ENCODE measurements at regions not wholly inside any gene's neighbourhood (a gene's known extent, or its start where the extent isn't known, plus 50 kb on each side); places are given as distances from the start of the nearest gene placed in this dataset.

DNA sequence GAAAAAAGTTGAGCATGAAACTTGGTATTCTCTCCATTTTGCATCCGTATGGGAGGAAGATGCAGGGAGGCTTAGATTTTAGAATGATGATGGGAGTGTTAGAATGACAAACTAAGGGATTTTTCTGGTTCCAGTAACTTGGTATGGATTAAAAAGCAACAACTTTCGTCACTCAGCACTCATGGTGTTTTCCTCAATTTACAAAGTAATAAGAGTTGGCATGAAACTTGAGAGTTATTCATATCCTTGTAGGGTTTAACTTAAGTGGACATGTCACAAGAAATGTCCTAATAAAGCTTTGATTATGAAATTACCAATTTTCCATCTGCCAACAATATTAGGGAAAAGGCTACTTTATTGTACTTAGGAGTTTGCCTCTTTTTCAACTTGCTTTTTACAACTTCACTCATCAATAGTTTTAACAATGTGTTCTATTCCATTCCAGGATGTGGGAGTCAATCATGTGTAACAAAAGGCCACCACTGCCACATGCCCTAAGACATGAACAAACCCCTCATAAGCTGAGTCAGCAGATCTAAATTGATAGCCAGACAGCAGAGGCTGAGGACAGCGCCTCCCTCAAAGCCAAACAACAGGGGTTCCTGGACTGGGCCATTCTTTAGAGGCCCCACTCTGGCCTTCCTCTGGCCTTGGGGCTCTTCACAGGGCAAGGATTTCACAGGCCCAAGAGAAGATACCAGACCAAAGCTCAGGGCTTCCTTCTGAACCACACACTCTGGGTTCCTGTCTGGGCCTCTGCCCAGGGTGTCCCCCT lies 265.8 kb downstream of the TNS1 start:
- Histone ChIP-seq H3K9me3 (replicated peaks; ENCODE audit: low read length) (no peaks in the 10 kb centered on the region), H3K36me3 (ENCODE audit: insufficient read depth, low read length) (no peaks in the 10 kb centered on the region), H3K4me3 (ENCODE audit: low read length) (no peak overlapping the region), H3K9ac (ENCODE audit: low read depth, low read length) (no peak overlapping the region), H3K4me1 (ENCODE audit: control insufficient read depth, insufficient read depth, low read length) (peaks cover 27% of the 10 kb centered on the region), H3K27me3 (ENCODE audit: control insufficient read depth, insufficient read depth, low read length) (no peaks in the 10 kb centered on the region), H3K4me2 (ENCODE audit: low read length) (no peak overlapping the region)

DNA sequence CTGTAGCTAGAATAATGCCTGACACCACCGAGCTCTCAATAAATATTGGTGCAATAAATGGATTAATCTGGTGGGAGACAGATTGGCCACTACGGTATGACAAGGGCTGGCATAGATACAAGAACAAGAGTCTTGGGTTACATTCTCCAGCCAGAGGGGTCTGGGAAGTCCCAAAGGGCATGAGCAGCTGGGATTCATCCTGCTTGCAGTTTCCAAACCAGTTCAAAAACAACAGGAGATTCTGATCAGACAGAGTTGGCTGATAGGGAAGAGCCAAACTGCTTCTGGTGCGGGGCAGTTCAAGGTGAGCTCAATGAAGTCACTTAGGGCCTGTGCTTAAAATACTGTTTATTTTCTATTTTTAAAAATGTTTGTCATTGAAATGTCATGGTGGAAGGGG lies 266.9 kb downstream of the TNS1 start:
- no peak overlapping the region for H3K9ac ChIP-seq (ENCODE audit: low read depth, low read length)
- no peak overlapping the region for H3K4me2 ChIP-seq (ENCODE audit: low read length)
- no peaks in the 10 kb centered on the region for H3K27me3 ChIP-seq (ENCODE audit: control insufficient read depth, insufficient read depth, low read length)
- H3K4me3 ChIP-seq (ENCODE audit: low read length) = no peak overlapping the region
- no peaks in the 10 kb centered on the region for H3K36me3 ChIP-seq (ENCODE audit: insufficient read depth, low read length)
- no peaks in the 10 kb centered on the region for H3K9me3 ChIP-seq (replicated peaks; ENCODE audit: low read length)
- peaks cover 27% of the 10 kb centered on the region for H3K4me1 ChIP-seq (ENCODE audit: control insufficient read depth, insufficient read depth, low read length)

DNA sequence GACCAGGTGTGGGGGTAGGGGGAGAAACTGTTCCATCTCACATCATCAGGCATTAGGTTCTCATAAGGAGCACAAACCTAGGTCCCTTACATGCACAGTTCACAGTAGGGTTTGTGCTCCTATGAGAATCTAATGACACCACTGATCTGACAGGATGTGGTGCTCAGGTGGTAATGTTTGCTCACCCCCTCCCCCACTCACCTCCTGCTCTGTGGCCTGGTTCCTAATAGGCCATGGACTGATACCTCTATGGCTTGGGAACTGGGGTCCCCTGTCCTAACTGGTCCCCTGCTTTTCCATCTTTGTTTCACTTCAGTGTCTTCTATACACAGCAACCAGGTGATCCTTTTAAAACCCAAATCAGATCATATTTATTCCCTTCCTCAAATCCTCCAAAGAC lies 267.8 kb downstream of the TNS1 start:
- no peak overlapping the region for H3K4me3 ChIP-seq (ENCODE audit: low read length)
- no peaks in the 10 kb centered on the region for H3K36me3 ChIP-seq (ENCODE audit: insufficient read depth, low read length)
- no peaks in the 10 kb centered on the region for H3K27me3 ChIP-seq (ENCODE audit: control insufficient read depth, insufficient read depth, low read length)
- H3K4me2 ChIP-seq (ENCODE audit: low read length) = no peak overlapping the region
- no peaks in the 10 kb centered on the region for H3K9me3 ChIP-seq (replicated peaks; ENCODE audit: low read length)
- H3K4me1 ChIP-seq (ENCODE audit: control insufficient read depth, insufficient read depth, low read length) = peaks cover 19% of the 10 kb centered on the region
- H3K9ac ChIP-seq (ENCODE audit: low read depth, low read length) = no peak overlapping the region

DNA sequence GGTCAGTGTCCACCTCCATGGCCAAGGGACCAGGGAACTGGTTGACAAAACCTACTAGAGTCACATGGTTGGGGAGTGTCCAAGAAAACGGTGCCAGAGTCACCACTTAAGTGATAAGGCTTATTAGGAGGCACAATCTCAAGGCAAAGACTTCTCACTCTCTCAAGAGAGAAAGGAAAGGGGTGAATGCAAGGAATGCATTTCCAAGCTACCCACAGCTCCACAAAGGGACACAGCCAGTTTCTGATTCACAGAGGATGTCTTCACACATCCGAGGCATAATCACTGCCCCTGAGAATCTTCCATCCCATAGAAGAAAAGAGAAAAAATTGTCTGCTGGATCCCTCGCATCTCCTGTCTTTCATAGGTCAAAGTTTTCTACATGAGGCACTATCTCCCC lies 269.3 kb downstream of the TNS1 start:
- Histone ChIP-seq H3K4me2 (ENCODE audit: low read length) (no peak overlapping the region), H3K4me1 (ENCODE audit: control insufficient read depth, insufficient read depth, low read length) (peaks cover 19% of the 10 kb centered on the region), H3K36me3 (ENCODE audit: insufficient read depth, low read length) (no peaks in the 10 kb centered on the region), H3K4me3 (ENCODE audit: low read length) (no peak overlapping the region), H3K9ac (ENCODE audit: low read depth, low read length) (no peak overlapping the region), H3K27me3 (ENCODE audit: control insufficient read depth, insufficient read depth, low read length) (no peaks in the 10 kb centered on the region), H3K9me3 (replicated peaks; ENCODE audit: low read length) (no peaks in the 10 kb centered on the region)

DNA sequence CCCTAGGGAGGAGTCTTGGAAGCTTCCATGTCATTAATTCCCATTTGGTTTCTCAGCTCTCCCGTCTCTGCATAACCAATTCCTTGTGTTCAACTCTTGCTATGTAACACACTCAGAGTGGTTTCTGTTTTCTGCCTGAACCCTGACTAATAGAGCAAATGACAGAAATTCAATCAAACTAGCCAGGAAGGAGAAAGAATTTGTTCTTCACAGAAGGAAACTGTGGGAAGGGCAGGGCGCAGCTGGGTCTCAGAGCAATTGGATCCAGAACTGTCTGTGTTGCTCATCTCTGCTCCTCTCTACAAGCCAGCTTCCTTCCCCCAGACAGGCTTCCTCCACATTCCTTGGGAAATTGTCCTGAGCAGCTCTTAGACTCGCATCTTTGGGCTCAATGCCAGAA lies 269.8 kb downstream of the TNS1 start:
- Histone ChIP-seq H3K4me2 (ENCODE audit: low read length) (no peak overlapping the region), H3K9ac (ENCODE audit: low read depth, low read length) (no peak overlapping the region), H3K4me1 (ENCODE audit: control insufficient read depth, insufficient read depth, low read length) (peaks cover 19% of the 10 kb centered on the region), H3K27me3 (ENCODE audit: control insufficient read depth, insufficient read depth, low read length) (no peaks in the 10 kb centered on the region), H3K36me3 (ENCODE audit: insufficient read depth, low read length) (no peaks in the 10 kb centered on the region), H3K9me3 (replicated peaks; ENCODE audit: low read length) (no peaks in the 10 kb centered on the region), H3K4me3 (ENCODE audit: low read length) (no peak overlapping the region)

DNA sequence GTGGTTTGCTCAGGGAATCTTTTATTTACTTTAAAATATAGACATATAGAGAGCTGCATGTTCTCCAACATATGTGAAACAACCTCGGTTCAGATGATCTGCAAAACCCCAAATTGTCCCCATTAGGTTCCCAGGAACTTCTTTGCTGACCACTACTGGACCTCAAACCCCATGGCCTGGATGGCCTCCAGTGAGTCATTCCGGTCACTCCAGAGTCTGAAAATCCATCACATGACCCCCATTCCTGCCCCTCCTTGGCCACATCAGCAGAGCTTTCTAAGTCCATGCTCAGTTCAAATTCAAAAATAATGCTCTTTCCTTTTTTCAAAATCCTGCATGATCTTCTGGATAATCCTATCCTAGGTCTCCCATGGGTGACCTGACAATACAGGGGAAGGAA lies 271.0 kb downstream of the TNS1 start:
- Histone ChIP-seq H3K4me1 (ENCODE audit: control insufficient read depth, insufficient read depth, low read length) (peaks cover 19% of the 10 kb centered on the region), H3K36me3 (ENCODE audit: insufficient read depth, low read length) (no peaks in the 10 kb centered on the region), H3K4me2 (ENCODE audit: low read length) (no peak overlapping the region), H3K27me3 (ENCODE audit: control insufficient read depth, insufficient read depth, low read length) (no peaks in the 10 kb centered on the region), H3K9me3 (replicated peaks; ENCODE audit: low read length) (no peaks in the 10 kb centered on the region), H3K4me3 (ENCODE audit: low read length) (no peak overlapping the region), H3K9ac (ENCODE audit: low read depth, low read length) (no peak overlapping the region)

DNA sequence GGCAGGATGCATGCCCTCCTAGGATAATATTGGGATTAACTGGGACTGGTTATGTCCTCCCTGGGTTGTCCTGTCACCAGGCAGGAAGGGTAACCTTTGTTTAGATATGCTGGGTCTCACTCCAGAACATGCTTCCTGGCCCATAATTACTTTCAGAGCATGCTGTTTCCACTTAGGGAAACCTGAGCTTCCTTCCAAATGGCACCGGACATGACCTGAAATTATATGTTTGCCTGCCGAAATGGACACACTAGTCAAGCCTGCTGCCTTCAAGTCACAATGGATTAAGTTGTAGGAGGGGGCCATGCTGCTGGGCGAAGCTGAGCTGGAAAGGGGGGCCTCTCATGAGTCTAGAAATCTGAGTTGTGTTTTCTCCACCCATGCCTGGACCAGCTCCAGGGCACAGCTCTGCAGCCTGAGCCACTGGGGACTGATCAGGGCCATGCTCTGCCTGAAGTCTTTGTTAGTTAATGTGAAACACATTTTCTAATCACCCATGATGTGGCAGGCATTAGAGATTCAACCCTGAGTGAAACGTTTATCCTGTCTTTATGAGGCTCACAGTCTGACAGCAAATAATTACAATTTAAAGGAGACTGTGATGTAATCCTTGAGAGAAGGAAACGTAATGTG lies 273.3 kb downstream of the TNS1 start:
- H3K4me3 ChIP-seq (ENCODE audit: low read length) = no peak overlapping the region
- no peaks in the 10 kb centered on the region for H3K9me3 ChIP-seq (replicated peaks; ENCODE audit: low read length)
- no peak overlapping the region for H3K4me2 ChIP-seq (ENCODE audit: low read length)
- H3K36me3 ChIP-seq (ENCODE audit: insufficient read depth, low read length) = no peaks in the 10 kb centered on the region
- peaks cover 19% of the 10 kb centered on the region for H3K4me1 ChIP-seq (ENCODE audit: control insufficient read depth, insufficient read depth, low read length)
- H3K27me3 ChIP-seq (ENCODE audit: control insufficient read depth, insufficient read depth, low read length) = no peaks in the 10 kb centered on the region
- no peak overlapping the region for H3K9ac ChIP-seq (ENCODE audit: low read depth, low read length)

DNA sequence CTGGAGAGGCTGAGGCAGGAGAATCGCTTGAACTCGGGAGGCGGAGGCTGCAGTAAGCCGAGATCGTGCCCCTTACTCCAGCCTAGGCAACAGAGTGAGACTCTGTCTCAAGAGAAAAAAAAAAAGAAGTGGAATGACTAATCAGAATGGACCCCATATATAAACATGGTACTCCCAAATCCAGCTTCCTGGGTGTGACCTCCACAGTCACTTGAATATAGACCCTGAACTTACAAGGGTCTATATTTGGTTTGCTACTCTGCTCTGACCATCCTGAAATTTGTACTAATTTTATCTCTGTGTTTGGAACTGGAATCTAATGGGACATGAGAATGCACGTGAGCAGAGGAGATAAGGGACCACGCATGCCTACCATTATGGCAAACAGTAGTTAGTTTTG lies 275.0 kb downstream of the TNS1 start:
- no peak overlapping the region for H3K4me2 ChIP-seq (ENCODE audit: low read length)
- peaks cover 10% of the 10 kb centered on the region for H3K4me1 ChIP-seq (ENCODE audit: control insufficient read depth, insufficient read depth, low read length)
- no peaks in the 10 kb centered on the region for H3K9me3 ChIP-seq (replicated peaks; ENCODE audit: low read length)
- no peak overlapping the region for H3K4me3 ChIP-seq (ENCODE audit: low read length)
- H3K27me3 ChIP-seq (ENCODE audit: control insufficient read depth, insufficient read depth, low read length) = no peaks in the 10 kb centered on the region
- H3K36me3 ChIP-seq (ENCODE audit: insufficient read depth, low read length) = no peaks in the 10 kb centered on the region
- no peak overlapping the region for H3K9ac ChIP-seq (ENCODE audit: low read depth, low read length)

DNA sequence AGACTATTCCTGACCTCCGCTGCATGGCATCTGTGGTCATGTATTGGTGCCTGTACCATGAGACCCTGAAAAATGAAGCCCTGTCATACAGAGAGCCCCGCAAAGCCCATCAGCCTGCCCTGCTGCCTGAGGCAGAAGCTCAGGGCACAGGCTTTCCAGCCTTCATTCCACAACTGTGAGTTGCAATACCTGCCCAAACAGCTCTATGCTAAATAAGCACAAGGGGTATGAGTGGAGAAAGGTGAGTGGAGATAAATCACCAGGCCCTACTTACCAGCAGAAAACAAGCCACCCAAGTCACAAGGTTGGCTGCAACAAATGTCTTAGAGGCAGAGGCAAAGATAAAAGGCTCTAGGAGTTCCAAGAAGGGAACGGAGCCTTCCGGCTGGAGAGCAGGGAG lies 277.4 kb downstream of the TNS1 start:
- H3K4me3 ChIP-seq (ENCODE audit: low read length) = no peak overlapping the region
- no peaks in the 10 kb centered on the region for H3K27me3 ChIP-seq (ENCODE audit: control insufficient read depth, insufficient read depth, low read length)
- no peak overlapping the region for H3K4me2 ChIP-seq (ENCODE audit: low read length)
- no peak overlapping the region for H3K9ac ChIP-seq (ENCODE audit: low read depth, low read length)
- H3K4me1 ChIP-seq (ENCODE audit: control insufficient read depth, insufficient read depth, low read length) = no peaks in the 10 kb centered on the region
- no peaks in the 10 kb centered on the region for H3K36me3 ChIP-seq (ENCODE audit: insufficient read depth, low read length)
- no peaks in the 10 kb centered on the region for H3K9me3 ChIP-seq (replicated peaks; ENCODE audit: low read length)

DNA sequence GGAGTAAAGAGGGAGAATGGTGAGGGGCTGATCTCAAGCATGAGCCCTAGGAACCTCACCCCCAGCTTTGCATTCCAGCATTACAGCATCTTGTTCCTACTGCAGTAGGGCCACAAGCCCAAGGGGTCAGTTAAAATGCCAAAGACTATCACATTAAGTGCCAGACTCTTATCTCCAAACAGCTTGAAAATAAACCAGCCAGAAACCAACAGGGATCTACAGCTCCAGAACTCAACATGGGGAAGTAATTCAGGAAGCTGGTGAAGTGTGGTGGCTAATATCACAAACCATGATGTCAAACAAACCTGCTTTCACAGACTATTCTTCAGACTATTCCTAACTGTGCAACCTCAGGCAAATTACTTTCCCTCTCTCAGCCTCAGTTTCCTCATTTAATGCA lies 278.3 kb downstream of the TNS1 start:
- no peaks in the 10 kb centered on the region for H3K27me3 ChIP-seq (ENCODE audit: control insufficient read depth, insufficient read depth, low read length)
- no peak overlapping the region for H3K9ac ChIP-seq (ENCODE audit: low read depth, low read length)
- H3K9me3 ChIP-seq (replicated peaks; ENCODE audit: low read length) = no peaks in the 10 kb centered on the region
- H3K4me3 ChIP-seq (ENCODE audit: low read length) = no peak overlapping the region
- H3K4me1 ChIP-seq (ENCODE audit: control insufficient read depth, insufficient read depth, low read length) = no peaks in the 10 kb centered on the region
- no peak overlapping the region for H3K4me2 ChIP-seq (ENCODE audit: low read length)
- H3K36me3 ChIP-seq (ENCODE audit: insufficient read depth, low read length) = no peaks in the 10 kb centered on the region

DNA sequence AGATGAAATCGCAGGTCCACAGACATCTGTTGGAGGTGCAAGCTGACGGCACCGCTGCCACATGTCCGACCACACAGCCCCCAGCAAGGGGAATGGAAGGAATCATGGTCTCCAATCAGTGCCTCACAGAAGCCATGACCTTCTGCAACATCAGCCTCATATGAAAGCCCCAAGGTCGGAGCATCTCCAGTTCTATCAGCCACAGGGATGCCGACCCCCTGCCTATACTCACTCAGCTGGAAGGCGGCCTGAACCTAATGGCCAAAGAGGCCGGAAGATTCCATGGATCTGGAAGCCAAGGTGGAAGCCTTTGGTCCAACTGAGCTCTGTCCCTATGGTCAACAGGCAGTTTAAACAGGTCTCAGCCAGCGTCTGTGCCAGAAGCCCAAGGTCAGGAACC lies 278.8 kb downstream of the TNS1 start:
- H3K9ac ChIP-seq (ENCODE audit: low read depth, low read length) = no peak overlapping the region
- H3K27me3 ChIP-seq (ENCODE audit: control insufficient read depth, insufficient read depth, low read length) = no peaks in the 10 kb centered on the region
- H3K4me2 ChIP-seq (ENCODE audit: low read length) = no peak overlapping the region
- no peak overlapping the region for H3K4me3 ChIP-seq (ENCODE audit: low read length)
- H3K4me1 ChIP-seq (ENCODE audit: control insufficient read depth, insufficient read depth, low read length) = no peaks in the 10 kb centered on the region
- H3K9me3 ChIP-seq (replicated peaks; ENCODE audit: low read length) = no peaks in the 10 kb centered on the region
- no peaks in the 10 kb centered on the region for H3K36me3 ChIP-seq (ENCODE audit: insufficient read depth, low read length)

DNA sequence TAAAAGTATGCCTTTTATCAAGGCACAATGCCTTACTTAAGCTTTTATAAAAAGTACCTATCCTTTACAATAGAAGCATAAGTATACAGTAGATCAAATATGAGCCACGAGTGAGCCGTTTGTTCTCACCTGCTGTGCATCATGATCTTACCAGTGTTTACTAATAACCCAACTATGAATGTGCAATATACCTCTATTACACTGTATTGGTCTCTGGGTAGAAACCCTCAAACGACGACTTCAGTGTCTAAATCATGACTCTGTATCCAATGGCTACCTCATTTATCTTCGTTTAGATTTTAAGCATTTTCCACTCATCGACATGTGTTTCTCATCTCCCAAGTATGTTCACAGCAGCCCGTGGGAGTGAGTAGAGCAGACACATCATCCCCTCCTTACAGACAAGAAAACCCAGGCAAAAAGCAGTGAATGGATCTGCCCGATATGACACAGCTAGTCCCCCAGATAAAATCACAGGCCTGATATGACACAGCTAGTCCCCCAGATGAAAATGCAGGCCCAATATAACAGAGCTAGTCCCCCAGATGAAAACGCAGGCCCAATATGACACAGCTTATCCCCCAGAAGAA lies 279.8 kb downstream of the TNS1 start:
- H3K36me3 ChIP-seq (ENCODE audit: insufficient read depth, low read length) = no peaks in the 10 kb centered on the region
- H3K27me3 ChIP-seq (ENCODE audit: control insufficient read depth, insufficient read depth, low read length) = no peaks in the 10 kb centered on the region
- no peaks in the 10 kb centered on the region for H3K4me1 ChIP-seq (ENCODE audit: control insufficient read depth, insufficient read depth, low read length)
- H3K9me3 ChIP-seq (replicated peaks; ENCODE audit: low read length) = no peaks in the 10 kb centered on the region
- no peak overlapping the region for H3K4me3 ChIP-seq (ENCODE audit: low read length)
- no peak overlapping the region for H3K9ac ChIP-seq (ENCODE audit: low read depth, low read length)
- H3K4me2 ChIP-seq (ENCODE audit: low read length) = no peak overlapping the region

All from skeletal muscle satellite cell (primary cell).